ENCODE measurements at regions not wholly inside any gene's neighbourhood (a gene's known extent, or its start where the extent isn't known, plus 50 kb on each side); places are given as distances from the start of the nearest gene placed in this dataset.

DNA sequence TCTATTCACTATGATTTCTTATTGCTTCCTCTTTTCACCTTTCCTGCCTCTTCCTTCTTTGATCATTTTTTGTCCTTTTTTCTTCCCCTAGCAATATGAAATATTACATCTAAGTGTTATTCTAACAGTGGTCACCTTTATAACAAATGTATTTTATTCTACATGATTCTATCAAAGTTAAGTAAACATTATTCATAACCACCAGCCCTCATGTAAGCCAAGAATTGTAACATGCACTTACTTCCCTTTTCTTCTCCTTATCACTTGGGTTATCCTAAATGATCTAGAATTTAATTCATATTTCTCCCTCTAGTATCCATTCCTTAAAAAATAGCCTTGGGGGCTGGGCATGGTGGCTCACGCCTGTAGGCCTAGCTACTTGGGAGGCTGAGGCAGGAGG is 88.3 kb upstream of the SLC22A23 start:
- DNase-seq (ENCODE audit: low read depth) = no peak
- Histone ChIP-seq H3K4me1 (ENCODE audit: control insufficient read depth, insufficient read depth, low read length) (no peaks in the 10 kb centered on the region), H3K36me3 (ENCODE audit: control insufficient read depth, insufficient read depth, low read length, severe bottlenecking) (no peaks in the 10 kb centered on the region), H3K9ac (ENCODE audit: low read length) (no peak overlapping the region), H3K27me3 (replicated peaks; ENCODE audit: control insufficient read depth, insufficient read depth, low read length) (no peaks in the 10 kb centered on the region), H3K9me3 (ENCODE audit: control insufficient read depth, low read length) (no peaks in the 10 kb centered on the region), H3K4me3 (ENCODE audit: low read length) (no peak overlapping the region)

DNA sequence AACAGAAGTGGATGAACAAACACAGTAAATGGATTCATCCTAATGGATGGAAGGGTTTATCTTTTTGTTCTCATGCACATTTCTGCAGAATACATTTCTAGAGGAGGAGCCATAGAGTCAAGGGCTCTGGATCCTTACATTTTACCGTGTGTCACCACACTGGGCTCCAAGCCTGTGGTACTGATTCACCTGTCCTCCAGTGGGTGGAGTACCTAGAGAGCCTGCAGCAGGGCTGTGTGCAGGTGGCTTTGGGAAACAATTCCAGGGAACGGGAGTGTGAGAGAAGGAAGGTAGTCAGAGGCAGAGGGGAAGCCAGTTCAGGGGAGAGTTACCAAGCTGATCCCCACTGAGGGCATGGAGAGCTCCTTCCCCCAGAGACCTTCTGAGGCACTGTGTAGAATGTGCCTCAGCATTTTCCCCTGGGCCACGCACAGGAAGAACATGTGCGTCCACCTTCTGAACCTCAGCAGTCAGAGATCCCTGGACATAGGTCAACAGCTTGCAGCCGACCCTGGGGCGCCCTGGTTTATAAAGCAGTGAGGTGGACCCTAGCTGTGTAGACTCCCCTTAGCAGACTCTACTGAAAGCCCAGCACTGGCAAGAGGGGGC is 85.3 kb upstream of the SLC22A23 start:
- no peak overlapping the region for H3K4me3 ChIP-seq (ENCODE audit: low read length)
- H3K9me3 ChIP-seq (ENCODE audit: control insufficient read depth, low read length) = no peaks in the 10 kb centered on the region
- H3K27me3 ChIP-seq (replicated peaks; ENCODE audit: control insufficient read depth, insufficient read depth, low read length) = peaks cover 3% of the 10 kb centered on the region
- H3K36me3 ChIP-seq (ENCODE audit: control insufficient read depth, insufficient read depth, low read length, severe bottlenecking) = no peaks in the 10 kb centered on the region
- H3K4me1 ChIP-seq (ENCODE audit: control insufficient read depth, insufficient read depth, low read length) = no peaks in the 10 kb centered on the region
- no peak for DNase-seq (ENCODE audit: low read depth)
- no peak overlapping the region for H3K9ac ChIP-seq (ENCODE audit: low read length)

DNA sequence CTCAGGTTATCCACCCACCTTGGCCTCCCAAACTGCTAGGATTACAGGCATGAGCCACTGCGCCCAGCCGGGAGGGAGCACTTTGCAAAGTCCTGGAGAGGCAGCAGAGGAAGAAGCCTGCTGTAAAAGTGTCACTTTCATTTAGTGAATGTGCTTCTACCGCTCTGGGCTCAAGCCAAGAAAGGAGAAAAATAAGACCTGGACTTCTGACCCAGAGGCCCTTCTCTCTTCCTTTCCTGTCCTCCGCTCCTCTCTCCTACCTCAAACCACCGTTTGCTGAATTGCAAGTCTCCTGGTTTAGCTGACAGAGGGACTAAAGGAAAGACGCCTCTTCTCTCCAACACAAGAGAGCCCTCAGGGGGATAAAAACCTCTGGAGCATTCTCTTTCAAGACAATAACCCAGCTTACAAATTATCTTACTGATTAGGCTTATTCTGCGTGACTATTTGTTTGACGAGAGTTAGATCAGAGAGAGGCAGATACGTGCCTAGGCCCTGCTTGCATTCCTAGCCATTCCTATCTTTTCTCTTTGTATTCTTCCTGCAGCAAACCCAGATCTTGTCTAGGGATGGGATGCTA is 84.2 kb upstream of the SLC22A23 start:
- H3K36me3 ChIP-seq (ENCODE audit: control insufficient read depth, insufficient read depth, low read length, severe bottlenecking) = no peaks in the 10 kb centered on the region
- H3K27me3 ChIP-seq (replicated peaks; ENCODE audit: control insufficient read depth, insufficient read depth, low read length) = peaks cover 8% of the 10 kb centered on the region
- no peak for DNase-seq (ENCODE audit: low read depth)
- H3K4me3 ChIP-seq (ENCODE audit: low read length) = no peak overlapping the region
- H3K9me3 ChIP-seq (ENCODE audit: control insufficient read depth, low read length) = no peaks in the 10 kb centered on the region
- no peak overlapping the region for H3K9ac ChIP-seq (ENCODE audit: low read length)
- H3K4me1 ChIP-seq (ENCODE audit: control insufficient read depth, insufficient read depth, low read length) = no peaks in the 10 kb centered on the region

DNA sequence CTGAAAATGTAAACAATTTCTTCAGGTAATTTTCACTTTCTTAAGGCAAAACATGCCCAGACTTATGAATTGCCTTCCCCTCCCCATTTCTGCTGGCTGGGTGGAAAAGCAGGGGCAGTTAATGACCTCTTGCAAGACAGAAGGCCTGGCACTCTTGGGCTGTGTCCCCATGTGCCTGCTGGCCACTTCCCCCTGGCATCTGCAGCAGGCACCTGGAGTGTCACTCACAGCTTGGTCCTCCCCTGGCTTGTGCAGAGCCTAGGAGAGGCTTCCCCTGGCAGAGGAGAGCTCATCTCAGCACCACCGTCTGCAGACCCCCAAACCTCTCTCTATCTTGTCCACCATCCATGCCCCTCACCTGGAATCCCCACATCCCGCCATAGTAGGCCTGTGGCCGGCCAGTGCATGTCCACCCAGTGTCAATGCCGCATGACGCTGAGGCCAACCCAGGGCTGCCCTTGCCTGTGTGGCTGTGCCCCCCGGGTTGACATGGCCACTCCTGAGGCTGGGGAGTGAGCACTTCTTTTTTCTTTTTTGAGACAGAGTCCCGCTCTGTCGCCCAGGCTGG is 83.5 kb upstream of the SLC22A23 start:
- H3K4me1 ChIP-seq (ENCODE audit: control insufficient read depth, insufficient read depth, low read length) = no peaks in the 10 kb centered on the region
- peaks cover 8% of the 10 kb centered on the region for H3K27me3 ChIP-seq (replicated peaks; ENCODE audit: control insufficient read depth, insufficient read depth, low read length)
- H3K4me3 ChIP-seq (ENCODE audit: low read length) = no peak overlapping the region
- H3K9me3 ChIP-seq (ENCODE audit: control insufficient read depth, low read length) = no peaks in the 10 kb centered on the region
- H3K9ac ChIP-seq (ENCODE audit: low read length) = no peak overlapping the region
- H3K36me3 ChIP-seq (ENCODE audit: control insufficient read depth, insufficient read depth, low read length, severe bottlenecking) = no peaks in the 10 kb centered on the region
- DNase-seq (ENCODE audit: low read depth) = no peak

DNA sequence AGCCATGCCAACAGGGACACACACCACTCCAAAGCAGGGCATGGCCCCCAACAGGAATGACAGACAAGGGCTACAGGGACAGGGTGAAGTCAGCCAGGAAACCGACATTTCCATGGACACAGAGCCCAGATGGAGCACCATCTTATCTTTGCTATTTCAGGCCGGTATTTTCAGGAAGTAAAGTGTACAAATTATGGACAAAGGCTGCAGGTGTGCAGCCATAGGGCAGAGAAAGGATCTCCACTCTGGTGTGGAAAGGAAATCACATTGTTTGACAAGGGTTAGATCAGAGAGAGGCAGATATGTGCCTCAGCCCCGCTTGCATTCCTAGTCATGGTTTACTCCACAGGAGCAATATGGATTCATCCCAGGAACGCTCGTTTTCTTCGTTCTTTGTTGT is 81.7 kb upstream of the SLC22A23 start:
- DNase-seq (ENCODE audit: low read depth) = no peak
- H3K36me3 ChIP-seq (ENCODE audit: control insufficient read depth, insufficient read depth, low read length, severe bottlenecking) = no peaks in the 10 kb centered on the region
- no peak overlapping the region for H3K9ac ChIP-seq (ENCODE audit: low read length)
- H3K4me1 ChIP-seq (ENCODE audit: control insufficient read depth, insufficient read depth, low read length) = no peaks in the 10 kb centered on the region
- no peaks in the 10 kb centered on the region for H3K9me3 ChIP-seq (ENCODE audit: control insufficient read depth, low read length)
- H3K4me3 ChIP-seq (ENCODE audit: low read length) = no peak overlapping the region
- H3K27me3 ChIP-seq (replicated peaks; ENCODE audit: control insufficient read depth, insufficient read depth, low read length) = peaks cover 8% of the 10 kb centered on the region

DNA sequence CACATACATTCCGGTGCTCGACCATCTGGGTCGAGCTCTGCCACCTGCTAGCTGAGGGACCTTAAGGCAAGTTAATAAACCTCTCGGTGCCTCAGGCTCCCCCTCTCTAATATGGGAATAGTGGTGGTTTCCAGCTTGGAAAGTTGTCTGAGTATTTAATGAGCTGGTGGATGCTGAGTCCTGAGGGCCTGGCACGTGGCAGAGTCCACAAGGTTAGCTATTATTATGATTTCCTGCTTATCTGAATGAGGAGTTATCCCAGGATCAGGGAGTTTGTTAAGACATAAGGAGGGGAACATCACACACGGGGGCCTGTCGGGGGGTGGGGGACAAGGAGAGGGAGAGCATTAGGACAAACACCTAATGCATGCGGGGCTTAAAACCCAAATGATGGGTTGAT is 80.1 kb upstream of the SLC22A23 start:
- Histone ChIP-seq H3K4me3 (ENCODE audit: low read length) (no peak overlapping the region), H3K36me3 (ENCODE audit: control insufficient read depth, insufficient read depth, low read length, severe bottlenecking) (no peaks in the 10 kb centered on the region), H3K27me3 (replicated peaks; ENCODE audit: control insufficient read depth, insufficient read depth, low read length) (peaks cover 12% of the 10 kb centered on the region), H3K4me1 (ENCODE audit: control insufficient read depth, insufficient read depth, low read length) (no peaks in the 10 kb centered on the region), H3K9ac (ENCODE audit: low read length) (no peak overlapping the region), H3K9me3 (ENCODE audit: control insufficient read depth, low read length) (peaks cover 6% of the 10 kb centered on the region)
- DNase-seq (ENCODE audit: low read depth) = no peak

DNA sequence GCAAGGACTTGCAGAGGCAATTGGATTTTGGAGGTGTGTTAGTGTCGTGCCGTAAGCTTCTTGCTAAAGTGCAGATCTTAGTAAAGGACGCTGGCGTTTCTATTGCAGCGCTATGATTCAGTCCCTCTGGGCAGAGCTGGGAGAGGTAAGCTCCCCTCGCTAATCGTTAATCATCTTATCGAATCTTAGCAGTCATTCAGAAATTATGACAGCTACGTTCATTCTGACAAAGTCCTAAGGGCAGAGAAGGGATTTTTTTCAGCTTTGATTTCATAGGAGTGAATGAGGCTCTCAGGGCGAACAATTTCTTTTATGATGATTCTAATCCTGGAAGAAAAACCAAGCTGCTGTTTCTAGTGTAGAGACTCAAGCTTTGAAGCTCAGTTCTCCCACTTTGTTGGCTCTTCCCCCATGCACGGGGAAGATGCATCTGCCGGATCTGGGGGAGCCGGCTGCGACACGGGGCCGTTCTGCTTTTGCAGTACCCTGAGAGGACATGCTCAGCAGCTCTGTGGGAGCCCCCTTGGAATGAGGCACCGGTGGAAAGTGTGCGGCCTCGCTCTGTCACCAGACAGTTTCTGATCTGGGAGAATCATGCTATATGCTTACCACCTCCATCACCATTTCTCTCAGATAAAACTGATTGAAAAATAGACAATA is 79.1 kb upstream of the SLC22A23 start:
- H3K9me3 ChIP-seq (ENCODE audit: control insufficient read depth, low read length) = peaks cover 6% of the 10 kb centered on the region
- H3K36me3 ChIP-seq (ENCODE audit: control insufficient read depth, insufficient read depth, low read length, severe bottlenecking) = no peaks in the 10 kb centered on the region
- no peak for DNase-seq (ENCODE audit: low read depth)
- H3K9ac ChIP-seq (ENCODE audit: low read length) = no peak overlapping the region
- peak overlapping the region; percentile 50 for H3K4me3 ChIP-seq (ENCODE audit: low read length)
- H3K4me1 ChIP-seq (ENCODE audit: control insufficient read depth, insufficient read depth, low read length) = no peaks in the 10 kb centered on the region
- H3K27me3 ChIP-seq (replicated peaks; ENCODE audit: control insufficient read depth, insufficient read depth, low read length) = peaks cover 12% of the 10 kb centered on the region

DNA sequence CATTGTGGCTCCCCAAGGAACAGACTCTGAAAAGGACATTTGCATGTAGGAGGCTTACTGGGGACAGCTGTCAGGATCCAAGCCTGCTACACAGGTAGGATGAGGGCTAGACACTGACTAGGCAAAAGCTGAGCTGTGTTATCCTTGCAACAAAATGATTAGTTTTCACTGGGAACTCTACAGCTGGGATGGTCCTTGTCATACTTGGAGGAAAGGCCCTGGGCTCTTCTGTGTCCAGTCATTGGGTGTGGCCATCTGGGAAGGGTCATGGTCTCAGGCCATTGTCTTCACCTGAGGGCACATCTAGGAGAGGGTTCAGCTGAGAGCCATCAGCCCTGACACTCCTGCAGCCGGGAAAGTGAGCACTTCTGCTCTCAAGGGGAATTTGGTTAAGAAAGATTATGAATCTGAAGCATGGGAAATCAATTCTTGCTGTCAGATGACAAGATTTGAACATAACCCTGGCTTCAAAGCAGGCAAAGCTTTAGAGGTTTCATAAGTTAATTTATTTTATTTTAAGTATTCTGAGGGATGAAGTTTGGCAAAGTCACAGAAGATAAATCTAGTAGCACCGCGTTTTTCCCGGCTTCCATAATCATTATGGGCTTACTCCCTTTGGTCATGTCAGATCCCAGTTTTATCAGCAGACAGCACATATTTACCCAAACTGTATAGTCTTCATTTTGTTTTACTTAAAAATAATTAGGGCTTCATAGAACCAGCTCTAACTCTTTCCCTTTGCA is 78.4 kb upstream of the SLC22A23 start:
- no peak overlapping the region for H3K9ac ChIP-seq (ENCODE audit: low read length)
- peaks cover 6% of the 10 kb centered on the region for H3K9me3 ChIP-seq (ENCODE audit: control insufficient read depth, low read length)
- no peak for DNase-seq (ENCODE audit: low read depth)
- peak overlapping the region; percentile 50 for H3K4me3 ChIP-seq (ENCODE audit: low read length)
- H3K27me3 ChIP-seq (replicated peaks; ENCODE audit: control insufficient read depth, insufficient read depth, low read length) = peaks cover 12% of the 10 kb centered on the region
- H3K36me3 ChIP-seq (ENCODE audit: control insufficient read depth, insufficient read depth, low read length, severe bottlenecking) = no peaks in the 10 kb centered on the region
- no peaks in the 10 kb centered on the region for H3K4me1 ChIP-seq (ENCODE audit: control insufficient read depth, insufficient read depth, low read length)

DNA sequence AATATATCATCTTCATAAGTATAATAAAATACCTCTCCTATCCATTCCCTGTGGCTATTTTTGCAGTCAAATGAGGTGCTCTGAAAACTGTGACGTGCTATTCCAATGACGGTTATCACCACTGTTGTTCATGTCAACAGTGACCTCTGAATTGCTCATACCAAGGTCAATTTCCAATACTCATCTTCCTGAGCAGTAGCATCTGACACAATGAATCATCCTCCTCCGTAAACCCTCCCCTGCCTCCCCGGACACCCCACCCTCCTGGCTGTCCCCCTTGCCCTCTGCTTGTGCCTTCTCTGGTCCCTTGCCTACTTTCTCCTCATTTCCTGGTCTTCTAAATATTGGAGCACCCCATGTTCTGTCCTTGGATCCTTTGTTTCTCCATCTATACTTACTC is 77.7 kb upstream of the SLC22A23 start:
- peaks cover 12% of the 10 kb centered on the region for H3K27me3 ChIP-seq (replicated peaks; ENCODE audit: control insufficient read depth, insufficient read depth, low read length)
- H3K9ac ChIP-seq (ENCODE audit: low read length) = no peak overlapping the region
- no peaks in the 10 kb centered on the region for H3K4me1 ChIP-seq (ENCODE audit: control insufficient read depth, insufficient read depth, low read length)
- DNase-seq (ENCODE audit: low read depth) = no peak
- H3K9me3 ChIP-seq (ENCODE audit: control insufficient read depth, low read length) = peaks cover 6% of the 10 kb centered on the region
- no peaks in the 10 kb centered on the region for H3K36me3 ChIP-seq (ENCODE audit: control insufficient read depth, insufficient read depth, low read length, severe bottlenecking)
- no peak overlapping the region for H3K4me3 ChIP-seq (ENCODE audit: low read length)

DNA sequence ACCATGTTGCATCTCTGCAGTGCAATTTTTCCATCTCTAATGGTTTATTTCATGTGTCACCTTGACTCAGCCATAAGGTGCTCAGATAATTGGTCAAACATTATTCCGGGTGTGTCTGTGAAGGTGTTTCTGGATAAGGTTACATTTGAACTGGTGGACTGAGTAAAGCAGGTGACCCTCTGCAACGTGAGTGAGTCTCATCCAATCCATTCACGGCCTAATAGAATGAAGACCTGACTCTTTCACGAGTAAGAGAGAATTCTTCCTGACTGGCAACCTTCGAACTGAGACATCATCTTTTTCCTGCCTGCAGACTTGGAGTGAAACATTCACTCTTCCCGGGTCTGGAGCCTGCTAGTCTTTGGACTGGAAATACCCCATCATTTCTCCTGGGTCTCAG is 77.1 kb upstream of the SLC22A23 start:
- Histone ChIP-seq H3K9me3 (ENCODE audit: control insufficient read depth, low read length) (peaks cover 6% of the 10 kb centered on the region), H3K27me3 (replicated peaks; ENCODE audit: control insufficient read depth, insufficient read depth, low read length) (peaks cover 12% of the 10 kb centered on the region)
- no peak for DNase-seq (ENCODE audit: low read depth)

DNA sequence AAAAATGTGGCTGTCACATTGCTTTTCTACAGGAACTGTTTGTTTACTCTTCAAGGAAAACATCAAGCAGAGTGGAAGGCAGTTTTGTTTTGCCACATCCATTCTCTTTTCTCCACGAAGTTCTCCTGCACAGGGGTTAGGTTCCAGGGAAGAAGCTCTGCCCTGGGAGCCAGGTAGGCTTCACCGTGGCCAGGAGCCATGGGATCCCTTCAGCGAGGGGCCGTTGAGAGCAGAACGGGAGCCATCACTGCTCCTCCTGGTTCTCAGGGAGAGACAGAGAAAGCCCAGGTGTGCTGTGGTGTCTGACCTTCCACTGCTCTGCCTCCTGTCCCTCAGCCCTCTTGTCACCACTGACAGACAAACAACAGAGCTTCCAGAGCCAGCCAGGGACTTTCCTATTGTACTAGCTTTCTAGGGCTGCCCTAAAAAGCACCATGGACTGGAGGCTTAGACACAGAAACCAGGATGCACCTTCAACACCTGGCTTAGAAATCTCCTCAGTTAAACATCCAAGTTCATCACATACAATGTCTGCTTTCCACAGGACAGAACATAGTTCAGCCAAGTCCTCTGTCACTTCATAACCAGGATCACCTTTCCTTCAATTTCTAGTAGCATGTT is 75.6 kb upstream of the SLC22A23 start:
- DNase-seq (ENCODE audit: low read depth) = no peak
- H3K4me3 ChIP-seq (ENCODE audit: low read length) = no peak overlapping the region
- H3K27me3 ChIP-seq (replicated peaks; ENCODE audit: control insufficient read depth, insufficient read depth, low read length) = peaks cover 9% of the 10 kb centered on the region
- H3K36me3 ChIP-seq (ENCODE audit: control insufficient read depth, insufficient read depth, low read length, severe bottlenecking) = no peaks in the 10 kb centered on the region
- H3K4me1 ChIP-seq (ENCODE audit: control insufficient read depth, insufficient read depth, low read length) = no peaks in the 10 kb centered on the region
- no peak overlapping the region for H3K9ac ChIP-seq (ENCODE audit: low read length)
- peaks cover 6% of the 10 kb centered on the region for H3K9me3 ChIP-seq (ENCODE audit: control insufficient read depth, low read length)

More for the DNA sequence above, 77.1 kb upstream of the SLC22A23 start:
- Histone ChIP-seq H3K4me1 (ENCODE audit: control insufficient read depth, insufficient read depth, low read length) (no peaks in the 10 kb centered on the region), H3K4me3 (ENCODE audit: low read length) (no peak overlapping the region), H3K9ac (ENCODE audit: low read length) (no peak overlapping the region), H3K36me3 (ENCODE audit: control insufficient read depth, insufficient read depth, low read length, severe bottlenecking) (no peaks in the 10 kb centered on the region)
